ENCODE measurements at regions not wholly inside any gene's neighbourhood (a gene's known extent, or its start where the extent isn't known, plus 50 kb on each side); places are given as distances from the start of the nearest gene placed in this dataset.

DNA sequence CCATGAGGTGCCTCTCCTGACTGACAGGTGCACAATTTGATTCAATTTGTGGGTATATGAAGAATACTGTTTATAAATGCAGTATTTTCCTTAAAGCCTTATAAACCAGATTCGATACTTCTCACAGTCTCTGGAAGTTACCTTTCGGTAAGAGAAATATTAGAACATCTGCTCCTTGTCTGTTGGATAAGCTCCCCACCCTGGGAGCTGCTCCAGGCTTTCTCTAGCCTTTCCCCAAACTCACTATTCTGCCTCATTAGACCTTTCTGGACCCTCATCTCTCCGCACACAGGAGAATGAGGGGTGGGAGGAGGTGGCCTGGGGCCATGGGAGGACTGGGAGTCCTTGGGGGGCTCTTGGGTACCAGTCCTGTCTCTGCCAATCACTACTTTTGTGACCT lies 59.8 kb upstream of the TBC1D21 start:
- no peak for DNase-seq (ENCODE audit: low read depth)
- TF ChIP-seq, protein P1, sequence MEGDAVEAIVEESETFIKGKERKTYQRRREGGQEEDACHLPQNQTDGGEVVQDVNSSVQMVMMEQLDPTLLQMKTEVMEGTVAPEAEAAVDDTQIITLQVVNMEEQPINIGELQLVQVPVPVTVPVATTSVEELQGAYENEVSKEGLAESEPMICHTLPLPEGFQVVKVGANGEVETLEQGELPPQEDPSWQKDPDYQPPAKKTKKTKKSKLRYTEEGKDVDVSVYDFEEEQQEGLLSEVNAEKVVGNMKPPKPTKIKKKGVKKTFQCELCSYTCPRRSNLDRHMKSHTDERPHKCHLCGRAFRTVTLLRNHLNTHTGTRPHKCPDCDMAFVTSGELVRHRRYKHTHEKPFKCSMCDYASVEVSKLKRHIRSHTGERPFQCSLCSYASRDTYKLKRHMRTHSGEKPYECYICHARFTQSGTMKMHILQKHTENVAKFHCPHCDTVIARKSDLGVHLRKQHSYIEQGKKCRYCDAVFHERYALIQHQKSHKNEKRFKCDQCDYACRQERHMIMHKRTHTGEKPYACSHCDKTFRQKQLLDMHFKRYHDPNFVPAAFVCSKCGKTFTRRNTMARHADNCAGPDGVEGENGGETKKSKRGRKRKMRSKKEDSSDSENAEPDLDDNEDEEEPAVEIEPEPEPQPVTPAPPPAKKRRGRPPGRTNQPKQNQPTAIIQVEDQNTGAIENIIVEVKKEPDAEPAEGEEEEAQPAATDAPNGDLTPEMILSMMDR (IDR thresholded peaks at IDR 0.05; ENCODE audit: low read length, missing control alignments): no peak

DNA sequence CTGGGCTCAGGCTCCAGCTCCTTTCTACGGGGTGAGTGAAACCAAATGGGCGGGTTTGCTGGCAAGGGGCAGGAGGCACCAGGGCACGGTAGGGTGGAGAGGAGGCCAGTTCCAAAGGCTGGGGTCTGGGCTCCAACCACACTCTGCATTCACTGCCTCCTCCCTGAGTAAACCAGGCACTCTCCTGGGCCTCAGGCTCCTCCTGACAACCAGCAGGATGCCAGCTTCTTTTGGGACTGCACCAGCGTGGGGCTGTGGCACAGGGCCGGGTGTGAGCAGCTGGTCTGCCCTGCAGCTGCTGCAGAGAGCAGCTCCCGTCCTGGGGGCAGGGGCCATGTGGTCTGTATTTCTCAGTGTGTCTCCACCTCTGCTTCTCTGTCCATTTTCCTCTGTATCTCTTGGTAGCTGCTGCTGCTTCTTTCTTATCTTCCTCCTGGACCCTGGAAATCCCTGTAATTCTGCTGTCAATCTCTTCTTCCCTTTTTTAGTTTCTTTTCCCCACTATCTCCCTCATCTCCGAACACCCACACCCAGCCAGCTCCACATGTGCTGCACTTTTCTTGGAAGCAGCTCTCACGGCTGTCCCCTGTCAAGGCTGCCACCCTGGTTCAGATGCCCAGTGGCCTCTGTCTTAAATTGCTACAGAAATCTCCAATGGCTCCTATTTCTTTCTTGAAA lies 54.9 kb upstream of the TBC1D21 start:
- DNase-seq (ENCODE audit: low read depth): no peak
- no peak overlapping the region for H3K4me3 ChIP-seq (replicated peaks; ENCODE audit: low read depth, low read length)
- TF ChIP-seq, protein P1 (IDR thresholded peaks at IDR 0.05; ENCODE audit: low read length, missing control alignments): no peak

More for the DNA sequence above, 59.8 kb upstream of the TBC1D21 start:
- H3K4me3 ChIP-seq (replicated peaks; ENCODE audit: low read depth, low read length): no peak overlapping the region

DNA sequence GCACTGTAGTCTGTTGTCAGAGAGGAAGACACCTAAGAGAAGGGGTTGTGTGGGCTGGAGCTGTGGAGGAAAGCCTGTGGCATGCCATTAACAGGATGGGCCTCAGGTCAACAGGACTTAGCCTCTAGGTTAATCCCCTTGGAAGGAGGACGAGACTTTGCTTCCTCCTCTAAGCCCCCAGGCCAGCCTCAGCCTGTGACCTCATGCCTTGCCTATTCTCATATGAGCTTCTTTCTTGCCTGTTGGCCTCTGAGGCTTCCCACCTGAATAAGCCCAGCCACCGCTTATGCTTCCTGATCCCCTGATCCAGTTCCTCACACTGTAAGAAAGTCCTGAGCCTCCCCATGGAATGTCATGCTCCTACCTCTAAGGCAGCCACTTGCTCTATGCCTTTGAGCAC lies 52.2 kb upstream of the TBC1D21 start:
- no peak for DNase-seq (ENCODE audit: low read depth)
- no peak overlapping the region for H3K4me3 ChIP-seq (replicated peaks; ENCODE audit: low read depth, low read length)
- TF ChIP-seq, protein P1 (IDR thresholded peaks at IDR 0.05; ENCODE audit: low read length, missing control alignments): no peak

DNA sequence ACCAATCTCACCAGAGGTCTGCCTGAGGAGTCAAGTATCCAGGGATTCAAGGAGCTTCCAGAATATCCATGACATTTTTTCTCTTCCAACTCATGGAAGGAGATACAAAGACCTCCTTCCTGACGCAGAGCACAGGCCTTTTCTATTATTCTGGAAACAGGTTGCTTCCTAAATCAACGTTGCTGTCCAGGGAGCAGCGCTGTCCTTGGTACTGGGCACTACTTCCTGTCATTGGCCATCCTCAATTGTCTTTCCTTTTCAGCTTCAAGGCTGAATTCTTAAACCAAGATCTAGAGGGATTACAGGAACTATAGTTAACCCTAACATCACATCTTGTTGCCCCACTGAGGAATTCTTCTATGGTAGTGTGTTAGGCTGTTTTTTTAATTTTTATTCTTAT lies 50.4 kb upstream of the TBC1D21 start:
- peak; percentile 64 for DNase-seq (ENCODE audit: low read depth)
- no peak overlapping the region for H3K4me3 ChIP-seq (replicated peaks; ENCODE audit: low read depth, low read length)
- TF ChIP-seq, protein P1 (IDR thresholded peaks at IDR 0.05; ENCODE audit: low read length, missing control alignments): no peak
